ENCODE measurements at regions not wholly inside any gene's neighbourhood (a gene's known extent, or its start where the extent isn't known, plus 50 kb on each side); places are given as distances from the start of the nearest gene placed in this dataset.
"Not testable (repeated sequence)": the region's sequence is repeated elsewhere in the genome, so short reads cannot be mapped to it uniquely, and the experiment has no call there.

GRCh38 chr22:34620161-34620560, 445.8 kb upstream of the ISX start:
- DNase-seq (ENCODE audit: missing footprints) = no peak
- ATAC-seq = no peak
- intact Hi-C loops (cut with DNase I) = no loop called here

- ATAC-seq (no peak), DNase-seq (ENCODE audit: missing footprints) (no peak)
- intact Hi-C loops (cut with DNase I) = no loop called here
These were observed 445.1 kb upstream of the ISX start for GRCh38 chr22:34620832-34621231.

GRCh38 chr22:34622602-34623001, 443.4 kb upstream of the ISX start:
- DNase-seq (ENCODE audit: missing footprints) (no peak), ATAC-seq (no peak)
- intact Hi-C loops (cut with DNase I) = no loop called here

GRCh38 chr22:34623580-34623979, 442.4 kb upstream of the ISX start:
- no peak for ATAC-seq
- intact Hi-C loops (cut with DNase I) = no loop called here

GRCh38 chr22:34625892-34626291, 440.1 kb upstream of the ISX start:
- intact Hi-C loops (cut with DNase I); DNase-seq (ENCODE audit: missing footprints); ATAC-seq: not testable (repeated sequence)

More at GRCh38 chr22:34623580-34623979, 442.4 kb upstream of the ISX start:
- DNase-seq (ENCODE audit: missing footprints) = no peak

GRCh38 chr22:34638128-34638527, 427.8 kb upstream of the ISX start:
- intact Hi-C loops (cut with DNase I) = no loop called here
- ATAC-seq = no peak
- DNase-seq (ENCODE audit: missing footprints) = no peak

- no peak for ATAC-seq
- intact Hi-C loops (cut with DNase I) = no loop called here
- DNase-seq (ENCODE audit: missing footprints) = no peak
These were observed 426.0 kb upstream of the ISX start for GRCh38 chr22:34639911-34640310.

GRCh38 chr22:34645375-34645774, 420.6 kb upstream of the ISX start:
- ATAC-seq (no peak), DNase-seq (ENCODE audit: missing footprints) (no peak)
- intact Hi-C loops (cut with DNase I) = no loop called here

GRCh38 chr22:34669001-34669400, 397.0 kb upstream of the ISX start:
- intact Hi-C loops (cut with DNase I) = no loop called here
- ATAC-seq = no peak

GRCh38 chr22:34683031-34683430, 382.9 kb upstream of the ISX start:
- DNase-seq (ENCODE audit: missing footprints); intact Hi-C loops (cut with DNase I); ATAC-seq: not testable (repeated sequence)

More at GRCh38 chr22:34669001-34669400, 397.0 kb upstream of the ISX start:
- DNase-seq (ENCODE audit: missing footprints) = no peak

GRCh38 chr22:34684278-34684677, 381.7 kb upstream of the ISX start:
- DNase-seq (ENCODE audit: missing footprints); intact Hi-C loops (cut with DNase I); ATAC-seq: not testable (repeated sequence)

GRCh38 chr22:34687116-34687515, 378.8 kb upstream of the ISX start:
- intact Hi-C loops (cut with DNase I) = no loop called here
- no peak for DNase-seq (ENCODE audit: missing footprints)
- no peak for ATAC-seq

- no peak for ATAC-seq
- intact Hi-C loops (cut with DNase I) = no loop called here
- DNase-seq (ENCODE audit: missing footprints) = no peak
These were observed 377.1 kb upstream of the ISX start for GRCh38 chr22:34688825-34689224.

- intact Hi-C loops (cut with DNase I) = no loop called here
- no peak for DNase-seq (ENCODE audit: missing footprints)
- ATAC-seq = no peak
These were observed 369.4 kb upstream of the ISX start for GRCh38 chr22:34696557-34696956.

GRCh38 chr22:34702279-34702678, 363.7 kb upstream of the ISX start:
- intact Hi-C loops (cut with DNase I) = no loop called here
- DNase-seq (ENCODE audit: missing footprints) (no peak), ATAC-seq (no peak)

GRCh38 chr22:34709641-34710040, 356.3 kb upstream of the ISX start:
- intact Hi-C loops (cut with DNase I) = no loop called here
- DNase-seq (ENCODE audit: missing footprints) (no peak), ATAC-seq (no peak)

- intact Hi-C loops (cut with DNase I) = no loop called here
- ATAC-seq (no peak), DNase-seq (ENCODE audit: missing footprints) (no peak)
These were observed 343.1 kb upstream of the ISX start for GRCh38 chr22:34722901-34723300.

GRCh38 chr22:34736081-34736480, 329.9 kb upstream of the ISX start:
- no peak for DNase-seq (ENCODE audit: missing footprints)
- intact Hi-C loops (cut with DNase I) = no loop called here
- no peak for ATAC-seq

GRCh38 chr22:34738661-34739400, 327.1 kb upstream of the ISX start:
- ATAC-seq (no peak), DNase-seq (ENCODE audit: missing footprints) (no peak)
- intact Hi-C loops (cut with DNase I) = no loop called here

GRCh38 chr22:34743110-34743751, 322.7 kb upstream of the ISX start:
- intact Hi-C loops (cut with DNase I) = no loop called here
- DNase-seq (ENCODE audit: missing footprints) (no peak), ATAC-seq (no peak)
